ENCODE measurements at regions not wholly inside any gene's neighbourhood (a gene's known extent, or its start where the extent isn't known, plus 50 kb on each side); places are given as distances from the start of the nearest gene placed in this dataset.

DNA sequence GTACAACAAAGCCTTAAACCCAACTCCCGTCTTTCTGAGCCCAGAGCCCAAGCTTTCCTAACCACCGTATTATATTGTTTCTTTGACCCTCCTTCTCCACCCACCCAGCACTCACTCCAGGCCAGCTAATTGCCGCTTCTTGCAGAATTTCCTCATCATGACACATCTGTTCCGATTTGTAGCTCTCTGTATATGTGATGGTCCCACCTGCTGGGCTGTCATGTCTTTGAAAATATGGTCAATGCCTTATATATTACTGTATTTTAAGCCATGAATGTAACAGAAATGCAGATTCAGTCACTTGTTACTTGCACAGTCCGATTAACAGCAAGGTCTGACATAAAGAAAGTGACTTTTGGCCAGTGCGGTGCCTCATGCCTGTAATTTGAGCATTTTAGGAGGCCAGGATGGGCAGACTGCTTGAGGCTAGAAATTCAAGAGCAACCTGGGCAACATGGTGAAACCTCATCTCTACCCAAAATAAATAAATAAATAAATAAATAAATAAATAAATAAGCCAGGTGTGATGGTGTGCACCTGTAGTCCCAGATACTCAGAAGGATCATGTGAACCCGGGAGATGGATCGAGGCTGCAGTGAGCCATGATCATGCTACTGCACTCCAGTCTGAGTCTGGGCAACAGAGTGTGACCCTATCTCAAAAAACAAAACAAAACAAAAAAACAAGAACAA lies 359.8 kb downstream of the ATP23 start:
- TF ChIP-seq POLR2AphosphoS5 (IDR thresholded peaks at IDR 0.05) (no peak), POLR2A (IDR thresholded peaks at IDR 0.05) (no peak)
- TF ChIP-seq, protein P1, sequence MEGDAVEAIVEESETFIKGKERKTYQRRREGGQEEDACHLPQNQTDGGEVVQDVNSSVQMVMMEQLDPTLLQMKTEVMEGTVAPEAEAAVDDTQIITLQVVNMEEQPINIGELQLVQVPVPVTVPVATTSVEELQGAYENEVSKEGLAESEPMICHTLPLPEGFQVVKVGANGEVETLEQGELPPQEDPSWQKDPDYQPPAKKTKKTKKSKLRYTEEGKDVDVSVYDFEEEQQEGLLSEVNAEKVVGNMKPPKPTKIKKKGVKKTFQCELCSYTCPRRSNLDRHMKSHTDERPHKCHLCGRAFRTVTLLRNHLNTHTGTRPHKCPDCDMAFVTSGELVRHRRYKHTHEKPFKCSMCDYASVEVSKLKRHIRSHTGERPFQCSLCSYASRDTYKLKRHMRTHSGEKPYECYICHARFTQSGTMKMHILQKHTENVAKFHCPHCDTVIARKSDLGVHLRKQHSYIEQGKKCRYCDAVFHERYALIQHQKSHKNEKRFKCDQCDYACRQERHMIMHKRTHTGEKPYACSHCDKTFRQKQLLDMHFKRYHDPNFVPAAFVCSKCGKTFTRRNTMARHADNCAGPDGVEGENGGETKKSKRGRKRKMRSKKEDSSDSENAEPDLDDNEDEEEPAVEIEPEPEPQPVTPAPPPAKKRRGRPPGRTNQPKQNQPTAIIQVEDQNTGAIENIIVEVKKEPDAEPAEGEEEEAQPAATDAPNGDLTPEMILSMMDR (IDR thresholded peaks at IDR 0.05 in 8 of 11, conservative IDR thresholded peaks at IDR 0.05 in 3 of 11), result no peak

Data from spleen (tissue), 7 donors.